HCT116 (cell line): ENCODE measurements at regions not wholly inside any gene's neighbourhood (a gene's known extent, or its start where the extent isn't known, plus 50 kb on each side); places are given as distances from the start of the nearest gene placed in this dataset.

ENCODE experiments used
- ATAC-seq: fragments of 200-7000 bp; cut with Tn5 transposase; 2 replicates; pipeline ENCODE4 v1.9.1; 2020; ENCODE audit warnings: mild to moderate bottlenecking, moderate library complexity
- BruUV-seq: library from RNA; stranded (reverse); fragments of 400-500 nt; replicated peaks from 2 replicates; lab custom pipeline; 2021; lab: Mats Ljungman, UMichigan
- CTCF ChIA-PET: fragments of 300-600 bp; sonication (Branson Sonifier 250); formaldehyde crosslinking; loops from one replicate; lab custom pipeline; 2021; ENCODE audit warnings: antibody characterized with exemption; lab: Charles Lee
- POLR2A ChIA-PET: fragments of 300-600, 350-600 bp; sonication (Branson Sonifier 250); formaldehyde crosslinking; loops from one replicate; lab custom pipeline; 2021; ENCODE audit warnings: antibody characterized with exemption; lab: Charles Lee
- RAD21 ChIA-PET, 2 experiments: fragments of 300-600 bp; sonication (Branson Sonifier 250); formaldehyde crosslinking; loops; one replicate each; lab custom pipeline; 2023; ENCODE audit warnings: low total read pairs in 2 of 2; ENCODE audit not compliant: uncharacterized antibody in 2 of 2, unreplicated experiment in 2 of 2, low non-redundant PET in 1 of 2; lab: Charles Lee
- DNase-seq: peaks from one replicate; pipeline ENCODE4 v3.0.0-alpha.2; 2010; ENCODE audit warnings: low read depth, low spot score
- H2AFZ ChIP-seq: fragments of 200-600 bp; shearing (Covaris generic), sonication (generic); 2 replicates; pipeline ENCODE4 v1.6.1; 2017; ENCODE audit warnings: low read depth, mixed run types, mixed read lengths, antibody characterized with exemption, low read length; ENCODE audit not compliant: poor library complexity, severe bottlenecking
- H3K27ac ChIP-seq: 2 replicates; pipeline ENCODE4 v1.5.1; 2012; ENCODE audit warnings: low read depth, low read length
- H3K27me3 ChIP-seq: fragments of 200-600 bp; sonication (generic); 2 replicates; pipeline ENCODE4 v1.6.1; 2016; ENCODE audit warnings: mixed run types, low read length, mixed read lengths; ENCODE audit not compliant: insufficient read depth
- H3K36me3 ChIP-seq, 2 experiments: fragments of 200-500 bp in 1 of 2; fragments of 200-600 bp in 1 of 2; sonication (Bioruptor generic) in 1 of 2; sonication (generic) in 1 of 2; 2 replicates each; pipeline versions ENCODE4 v1.5.1 to v1.6.1; 2014 to 2016; ENCODE audit warnings: low read length in 2 of 2, inconsistent platforms in 1 of 2, mixed read lengths in 1 of 2, mixed run types in 1 of 2; ENCODE audit not compliant: insufficient read depth in 2 of 2, control insufficient read depth in 1 of 2
- H3K4me1 ChIP-seq, 2 experiments: fragments of 200-600 bp in 1 of 2; sonication (generic) in 1 of 2; 2 replicates each; pipeline versions ENCODE4 v1.5.1 to v1.6.1; 2012 to 2017; ENCODE audit warnings: low read length in 2 of 2, inconsistent platforms in 1 of 2, mild to moderate bottlenecking in 1 of 2, mixed read lengths in 1 of 2, mixed run types in 1 of 2, moderate library complexity in 1 of 2; ENCODE audit not compliant: insufficient read depth in 2 of 2, control insufficient read depth in 1 of 2
- H3K4me2 ChIP-seq: fragments of 200-600 bp; sonication (generic); 2 replicates; pipeline ENCODE4 v1.6.1; 2017; ENCODE audit warnings: mixed run types, low read length, mixed read lengths
- H3K4me3 ChIP-seq, 2 experiments: fragments of 200-600 bp in 1 of 2; sonication (generic) in 1 of 2; replicated peaks in 1 of 2; 2 replicates each; pipeline ENCODE4 v1.5.1; 2011 to 2016; ENCODE audit warnings: low read length in 2 of 2, control low read depth in 1 of 2, low read depth in 1 of 2, mild to moderate bottlenecking in 1 of 2, mixed read lengths in 1 of 2, mixed run types in 1 of 2
- H3K79me2 ChIP-seq: fragments of 200-600 bp; sonication (generic); 2 replicates; pipeline ENCODE4 v1.6.1; 2017; ENCODE audit warnings: mild to moderate bottlenecking, mixed run types, low read length, moderate library complexity, mixed read lengths; ENCODE audit not compliant: insufficient read depth
- H3K9ac ChIP-seq: fragments of 200-600 bp; sonication (generic); 2 replicates; pipeline ENCODE4 v1.6.1; 2016; ENCODE audit warnings: low read length, mixed read lengths
- H3K9me2 ChIP-seq: fragments of 200-600 bp; sonication (generic), shearing (Covaris generic); 2 replicates; pipeline ENCODE4 v1.6.1; 2017; ENCODE audit warnings: mixed run types, mild to moderate bottlenecking, moderate library complexity; ENCODE audit not compliant: insufficient read depth
- H3K9me3 ChIP-seq, 2 experiments: fragments of 200-500 bp in 1 of 2; fragments of 200-600 bp in 1 of 2; sonication (Bioruptor generic) in 1 of 2; sonication (generic) in 1 of 2; 2 replicates each; pipeline ENCODE4 v1.6.1; 2014 to 2017; ENCODE audit warnings: low read length in 2 of 2, mixed read lengths in 2 of 2, inconsistent platforms in 1 of 2, low read depth in 1 of 2, mild to moderate bottlenecking in 1 of 2, mixed run types in 1 of 2, moderate library complexity in 1 of 2; ENCODE audit not compliant: control insufficient read depth in 1 of 2, insufficient read depth in 1 of 2
- H4K20me1 ChIP-seq: fragments of 200-600 bp; sonication (generic), shearing (Covaris generic); 2 replicates; pipeline ENCODE4 v1.6.1; 2017; ENCODE audit warnings: mixed run types, mild to moderate bottlenecking, moderate library complexity; ENCODE audit not compliant: insufficient read depth
- ATF3 ChIP-seq: IDR thresholded peaks from 2 replicates; pipeline ENCODE4 v1.6.1; 2012
- CBX3 ChIP-seq: IDR thresholded peaks from 2 replicates; pipeline ENCODE4 v1.6.1; 2012; ENCODE audit warnings: low read depth
- CEBPB ChIP-seq: IDR thresholded peaks from 2 replicates; pipeline ENCODE4 v1.6.1; 2012; ENCODE audit warnings: low read depth
- CTCF ChIP-seq, 3 experiments: fragments of 200-600 bp in 1 of 3; sonication (generic) in 1 of 3; IDR thresholded peaks in 2 of 3; conservative IDR thresholded peaks in 1 of 3; 2 replicates each; pipeline ENCODE4 v1.5.1; 2012 to 2017; ENCODE audit warnings: low read depth in 2 of 3, low read length in 2 of 3, antibody characterized with exemption in 1 of 3, borderline replicate concordance in 1 of 3, control low read depth in 1 of 3, mild to moderate bottlenecking in 1 of 3, mixed read lengths in 1 of 3, mixed run types in 1 of 3, moderate library complexity in 1 of 3; ENCODE audit not compliant: insufficient read depth in 1 of 3
- EGR1 ChIP-seq: IDR thresholded peaks from 2 replicates; pipeline ENCODE4 v1.6.1; 2012; ENCODE audit warnings: low read depth
- EZH2 ChIP-seq: fragments of 200-600 bp; sonication (generic); IDR thresholded peaks from 2 replicates; pipeline ENCODE4 v1.6.1; 2017; ENCODE audit warnings: antibody characterized with exemption, mixed run types
- EZH2phosphoT487 ChIP-seq: fragments of 200-600 bp; IDR thresholded peaks from 2 replicates; pipeline ENCODE4 v1.6.1; 2018; ENCODE audit warnings: antibody characterized with exemption, borderline replicate concordance
- FOSL1 ChIP-seq: IDR thresholded peaks from 2 replicates; pipeline ENCODE4 v1.6.1; 2012; ENCODE audit warnings: low read depth
- MAX ChIP-seq: IDR thresholded peaks from 2 replicates; pipeline ENCODE4 v1.6.1; 2012
- POLR2A ChIP-seq: IDR thresholded peaks from 2 replicates; pipeline ENCODE4 v1.7.0; 2011; ENCODE audit warnings: borderline replicate concordance; ENCODE audit not compliant: insufficient read depth, insufficient read length; ENCODE audit errors: extremely low read depth
- POLR2AphosphoS5 ChIP-seq: IDR thresholded peaks from 2 replicates; pipeline ENCODE4 v1.6.1; 2011; ENCODE audit warnings: mild to moderate bottlenecking, low read depth, low read length, moderate library complexity
- RAD21 ChIP-seq: IDR thresholded peaks from 2 replicates; pipeline ENCODE4 v1.6.1; 2012; ENCODE audit warnings: low read depth, mild to moderate bottlenecking
- REST ChIP-seq: IDR thresholded peaks from 2 replicates; pipeline ENCODE4 v1.6.1; 2012; ENCODE audit warnings: low read depth
- SIN3A ChIP-seq: IDR thresholded peaks from 2 replicates; pipeline ENCODE4 v1.6.1; 2012; ENCODE audit warnings: low read depth
- SP1 ChIP-seq: IDR thresholded peaks from 2 replicates; pipeline ENCODE4 v1.6.1; 2012; ENCODE audit warnings: low read depth
- SRF ChIP-seq: IDR thresholded peaks from 2 replicates; pipeline ENCODE4 v1.6.1; 2012; ENCODE audit warnings: low read depth
- TCF7L2 ChIP-seq: IDR thresholded peaks from 2 replicates; pipeline ENCODE4 v1.7.0; 2011; ENCODE audit warnings: borderline replicate concordance, inconsistent platforms; ENCODE audit not compliant: insufficient read depth, insufficient read length; ENCODE audit errors: extremely low read depth
- YY1 ChIP-seq: IDR thresholded peaks from 2 replicates; pipeline ENCODE4 v1.6.1; 2011; ENCODE audit warnings: low read length, low read depth, moderate library complexity, mild to moderate bottlenecking; ENCODE audit not compliant: insufficient replicate concordance; ENCODE audit errors: extremely low read depth
- ZBTB33 ChIP-seq: IDR thresholded peaks from 2 replicates; pipeline ENCODE4 v1.6.1; 2011; ENCODE audit warnings: mild to moderate bottlenecking, low read length, moderate library complexity; ENCODE audit not compliant: insufficient replicate concordance; ENCODE audit errors: extremely low read depth
- ZNF274 ChIP-seq: fragments of 200-500 bp; sonication (Bioruptor generic); IDR thresholded peaks from 2 replicates; pipeline ENCODE4 v1.6.1; 2014; ENCODE audit warnings: mild to moderate bottlenecking, low read depth, low read length, inconsistent platforms
- intact Hi-C: fragments of 100-400 bp; cut with micrococcal nuclease; formaldehyde crosslinking; loops from 2 replicates; pipeline ENCODE4 v1.10.0; 2022

GRCh38 chr12:85657251-85657650 lies 179.0 kb downstream of the RASSF9 start:
- H3K9ac ChIP-seq: no peak overlapping the region
- no peaks in the 10 kb centered on the region for H3K9me2 ChIP-seq
- RAD21 ChIA-PET: no interaction called here
- H2AFZ ChIP-seq: no peak overlapping the region
- TF ChIP-seq CBX3: no peak
- no peak for TF ChIP-seq SIN3A
- TF ChIP-seq EZH2: no peak
- no peak for TF ChIP-seq RAD21
- TF ChIP-seq POLR2AphosphoS5: no peak
- TF ChIP-seq YY1: no peak
- no peak for TF ChIP-seq REST
- TF ChIP-seq MAX: no peak
- TF ChIP-seq SRF: no peak
- no peak for TF ChIP-seq CEBPB
- no peak for TF ChIP-seq EZH2phosphoT487
- TF ChIP-seq POLR2A: no peak
- no peak for TF ChIP-seq SP1
- TF ChIP-seq EGR1: no peak
- TF ChIP-seq ZBTB33: no peak
- TF ChIP-seq FOSL1: no peak
- no peak for TF ChIP-seq ATF3
- no peak for TF ChIP-seq TCF7L2
- TF ChIP-seq ZNF274: no peak
- no peak for TF ChIP-seq CTCF (IDR thresholded peaks at IDR 0.05 in 2 of 3, conservative IDR thresholded peaks at IDR 0.05 in 1 of 3; ENCODE audit: borderline replicate concordance in 1 of 3, insufficient read depth in 1 of 3, low read depth in 2 of 3, low read length in 2 of 3)
- no peaks in the 10 kb centered on the region for H3K79me2 ChIP-seq
- no peaks in the 10 kb centered on the region; a peak in 1 of 4 replicates for H3K9me3 ChIP-seq
- ATAC-seq (no peak), DNase-seq (no peak)
- no peaks in the 10 kb centered on the region for H3K27me3 ChIP-seq
- CTCF ChIA-PET: no interaction called here
- intact Hi-C loops: no loop called here
- H3K36me3 ChIP-seq: no peaks in the 10 kb centered on the region
- H3K27ac ChIP-seq: no peak overlapping the region
- no peak overlapping the region for H3K4me3 ChIP-seq
- H3K4me2 ChIP-seq: no peak overlapping the region
- no peaks in the 10 kb centered on the region for H3K4me1 ChIP-seq
- no TSS peak for BruUV-seq
- H4K20me1 ChIP-seq: no peaks in the 10 kb centered on the region
- POLR2A ChIA-PET: no interaction called here
